ENCODE measurements at regions not wholly inside any gene's neighbourhood (a gene's known extent, or its start where the extent isn't known, plus 50 kb on each side); places are given as distances from the start of the nearest gene placed in this dataset.

DNA sequence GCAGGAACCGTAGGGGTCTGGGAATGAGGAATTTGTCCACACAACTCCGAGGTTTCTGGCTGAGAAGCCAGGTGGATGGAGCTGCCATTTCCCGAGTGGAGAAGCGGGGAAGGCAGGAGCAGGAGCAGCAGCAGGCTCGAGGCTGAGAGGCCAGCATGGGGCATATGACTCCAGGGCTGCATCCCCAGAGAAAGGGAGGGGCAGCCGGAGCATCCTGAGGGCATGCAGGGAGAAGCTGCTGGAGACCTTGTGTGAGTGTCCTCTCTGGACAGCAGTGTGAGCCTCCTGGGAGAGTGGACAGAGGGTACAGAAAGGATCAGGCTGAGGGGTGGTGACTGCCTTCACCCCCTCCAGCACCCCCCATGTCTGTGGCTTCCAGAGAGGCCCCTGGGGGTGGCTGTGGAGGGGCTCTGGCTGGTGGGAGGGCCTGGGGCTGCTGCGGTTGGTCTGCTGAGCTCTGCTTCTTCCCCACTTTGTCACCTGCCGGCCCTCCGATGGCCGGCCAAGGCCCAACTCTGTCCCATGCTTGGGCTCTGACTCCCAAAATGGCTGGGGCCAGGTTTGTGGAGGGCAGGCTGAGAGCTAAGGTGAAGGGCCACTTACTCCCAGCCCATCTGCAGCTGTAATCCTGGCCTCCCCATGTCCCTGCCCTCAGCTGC is 633.1 kb downstream of the MATN1 start:
- H3K27ac ChIP-seq (ENCODE audit: low read length), result no peak overlapping the region
- no peaks in the 10 kb centered on the region for H4K20me1 ChIP-seq (ENCODE audit: insufficient read depth)
- H3K9me3 ChIP-seq (ENCODE audit: low read length), result no peaks in the 10 kb centered on the region
- H3K9ac ChIP-seq (ENCODE audit: low read length), result no peak overlapping the region
- no peaks in the 10 kb centered on the region for H3F3A ChIP-seq (ENCODE audit: insufficient read depth, low read length, poor library complexity, severe bottlenecking)
- H3K9me2 ChIP-seq (ENCODE audit: insufficient read depth, low read length), result no peaks in the 10 kb centered on the region
- no peak overlapping the region for H3K4me3 ChIP-seq (ENCODE audit: low read length)
- no peak overlapping the region for H3K4me2 ChIP-seq (ENCODE audit: low read length)
- H3K79me2 ChIP-seq (replicated peaks; ENCODE audit: insufficient read depth, low read length), result no peaks in the 10 kb centered on the region
- no peaks in the 10 kb centered on the region for H3K27me3 ChIP-seq (ENCODE audit: insufficient read depth, low read depth, low read length)
- H2AFZ ChIP-seq (ENCODE audit: low read depth, low read length), result no peak overlapping the region
- TF ChIP-seq RAD21 (conservative IDR thresholded peaks at IDR 0.05) (no peak), EP300 (conservative IDR thresholded peaks at IDR 0.05; ENCODE audit: poor library complexity, severe bottlenecking) (no peak), POLR2AphosphoS5 (IDR thresholded peaks at IDR 0.05) (no peak), TAF1 (IDR thresholded peaks at IDR 0.05; ENCODE audit: low read depth) (no peak), MXI1 (conservative IDR thresholded peaks at IDR 0.05; ENCODE audit: poor library complexity, severe bottlenecking) (no peak)
- TF ChIP-seq, protein P1, sequence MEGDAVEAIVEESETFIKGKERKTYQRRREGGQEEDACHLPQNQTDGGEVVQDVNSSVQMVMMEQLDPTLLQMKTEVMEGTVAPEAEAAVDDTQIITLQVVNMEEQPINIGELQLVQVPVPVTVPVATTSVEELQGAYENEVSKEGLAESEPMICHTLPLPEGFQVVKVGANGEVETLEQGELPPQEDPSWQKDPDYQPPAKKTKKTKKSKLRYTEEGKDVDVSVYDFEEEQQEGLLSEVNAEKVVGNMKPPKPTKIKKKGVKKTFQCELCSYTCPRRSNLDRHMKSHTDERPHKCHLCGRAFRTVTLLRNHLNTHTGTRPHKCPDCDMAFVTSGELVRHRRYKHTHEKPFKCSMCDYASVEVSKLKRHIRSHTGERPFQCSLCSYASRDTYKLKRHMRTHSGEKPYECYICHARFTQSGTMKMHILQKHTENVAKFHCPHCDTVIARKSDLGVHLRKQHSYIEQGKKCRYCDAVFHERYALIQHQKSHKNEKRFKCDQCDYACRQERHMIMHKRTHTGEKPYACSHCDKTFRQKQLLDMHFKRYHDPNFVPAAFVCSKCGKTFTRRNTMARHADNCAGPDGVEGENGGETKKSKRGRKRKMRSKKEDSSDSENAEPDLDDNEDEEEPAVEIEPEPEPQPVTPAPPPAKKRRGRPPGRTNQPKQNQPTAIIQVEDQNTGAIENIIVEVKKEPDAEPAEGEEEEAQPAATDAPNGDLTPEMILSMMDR (IDR thresholded peaks at IDR 0.05; ENCODE audit: poor library complexity, severe bottlenecking), result no peak
- no peaks in the 10 kb centered on the region for H3K36me3 ChIP-seq (ENCODE audit: insufficient read depth, low read length)

DNA sequence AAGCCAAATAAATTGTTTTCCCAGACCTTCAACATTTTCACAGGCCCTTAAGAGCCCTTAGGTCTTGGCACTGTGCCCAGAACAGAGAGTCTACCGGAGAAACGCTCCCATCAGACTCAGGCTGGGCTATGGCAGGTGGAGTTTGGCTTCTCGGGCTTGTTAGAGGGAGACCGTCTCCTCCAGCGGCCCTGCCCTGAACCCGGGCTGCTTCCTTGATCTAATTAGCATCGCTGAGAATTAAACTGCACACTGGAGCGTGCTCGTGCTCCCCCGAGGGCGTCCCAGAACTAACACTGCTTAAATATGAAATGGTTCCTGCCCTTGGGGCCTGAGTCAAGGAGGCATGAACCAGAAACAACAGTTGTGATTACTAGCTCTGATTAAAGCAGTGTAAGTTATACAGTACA is 634.4 kb downstream of the MATN1 start:
- no peaks in the 10 kb centered on the region for H3K9me2 ChIP-seq (ENCODE audit: insufficient read depth, low read length)
- no peaks in the 10 kb centered on the region for H3K9me3 ChIP-seq (ENCODE audit: low read length)
- H2AFZ ChIP-seq (ENCODE audit: low read depth, low read length), result no peak overlapping the region
- H3K36me3 ChIP-seq (ENCODE audit: insufficient read depth, low read length), result no peaks in the 10 kb centered on the region
- H4K20me1 ChIP-seq (ENCODE audit: insufficient read depth), result no peaks in the 10 kb centered on the region
- no peaks in the 10 kb centered on the region for H3K27me3 ChIP-seq (ENCODE audit: insufficient read depth, low read depth, low read length)
- no peak overlapping the region for H3K4me3 ChIP-seq (ENCODE audit: low read length)
- TF ChIP-seq POLR2AphosphoS5 (IDR thresholded peaks at IDR 0.05) (no peak), EZH2 (IDR thresholded peaks at IDR 0.05; ENCODE audit: borderline replicate concordance, insufficient read depth, low read length, poor library complexity, severe bottlenecking) (no peak), REST (IDR thresholded peaks at IDR 0.05; ENCODE audit: borderline replicate concordance) (no peak), TAF1 (IDR thresholded peaks at IDR 0.05; ENCODE audit: low read depth) (no peak), MXI1 (conservative IDR thresholded peaks at IDR 0.05; ENCODE audit: poor library complexity, severe bottlenecking) (no peak), RAD21 (conservative IDR thresholded peaks at IDR 0.05) (no peak), EP300 (conservative IDR thresholded peaks at IDR 0.05; ENCODE audit: poor library complexity, severe bottlenecking) (no peak), SMC3 (conservative IDR thresholded peaks at IDR 0.05; ENCODE audit: poor library complexity) (no peak)
- TF ChIP-seq, protein P1 (IDR thresholded peaks at IDR 0.05; ENCODE audit: poor library complexity, severe bottlenecking), result no peak
- H3K4me2 ChIP-seq (ENCODE audit: low read length), result no peak overlapping the region
- no peak overlapping the region for H3K9ac ChIP-seq (ENCODE audit: low read length)
- no peak overlapping the region for H3K27ac ChIP-seq (ENCODE audit: low read length)
- no peaks in the 10 kb centered on the region for H3F3A ChIP-seq (ENCODE audit: insufficient read depth, low read length, poor library complexity, severe bottlenecking)
- H3K79me2 ChIP-seq (replicated peaks; ENCODE audit: insufficient read depth, low read length), result no peaks in the 10 kb centered on the region

All from neural cell (in vitro differentiated cells).